ENCODE measurements at regions not wholly inside any gene's neighbourhood (a gene's known extent, or its start where the extent isn't known, plus 50 kb on each side); places are given as distances from the start of the nearest gene placed in this dataset.
"Not testable (repeated sequence)": the region's sequence is repeated elsewhere in the genome, so short reads cannot be mapped to it uniquely, and the experiment has no call there.

GRCh38 chr12:74269355-74269754 is 268.3 kb upstream of the ATXN7L3B start:
- H3K27ac ChIP-seq (ENCODE audit: low read length); H3K4me1 ChIP-seq (ENCODE audit: control insufficient read depth, insufficient read depth, low read length); ATAC-seq; intact Hi-C loops (cut with DNase I); H3K4me3 ChIP-seq (ENCODE audit: low read length); H3K9me3 ChIP-seq (ENCODE audit: control insufficient read depth, low read length); DNase-seq; H3K27me3 ChIP-seq (ENCODE audit: control insufficient read depth, insufficient read depth): not testable (repeated sequence)
- whole genome bisulfite sequencing, result 82% methylated on average over 8 of the region's 8 CpGs

DNA sequence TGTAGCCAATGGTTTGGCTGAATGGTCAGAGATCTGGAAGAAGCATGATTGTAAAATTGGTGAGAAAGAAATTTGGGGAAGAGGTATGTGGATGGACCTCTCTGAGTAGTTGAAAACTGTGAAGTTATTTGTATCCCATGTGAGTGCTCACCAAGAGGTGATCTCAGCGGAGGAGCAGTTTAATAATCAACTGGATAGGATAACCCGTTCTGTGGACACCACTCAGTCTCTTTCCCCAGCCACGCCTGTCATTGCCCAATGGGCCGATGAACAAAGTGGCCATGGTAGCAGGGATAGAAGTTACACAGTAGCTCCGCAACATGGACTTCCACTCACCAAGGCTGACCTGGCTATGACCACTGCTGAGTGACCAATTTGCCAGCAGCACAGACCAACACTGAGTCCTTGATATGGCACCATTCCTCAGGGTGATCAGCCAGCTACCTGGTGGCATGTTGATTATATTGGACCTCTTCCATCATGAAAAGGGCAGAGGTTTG is 257.4 kb upstream of the ATXN7L3B start:
- Histone ChIP-seq H3K4me1 (ENCODE audit: control insufficient read depth, insufficient read depth, low read length) (no peaks in the 10 kb centered on the region), H3K9me3 (ENCODE audit: control insufficient read depth, low read length) (peaks cover 2% of the 10 kb centered on the region), H3K4me3 (ENCODE audit: low read length) (no peak overlapping the region), H3K27ac (ENCODE audit: low read length) (no peak overlapping the region), H3K27me3 (ENCODE audit: control insufficient read depth, insufficient read depth) (no peaks in the 10 kb centered on the region)
- no peak for ATAC-seq
- 93% methylated on average over 5 of the region's 5 CpGs for WGBS
- intact Hi-C loops (cut with DNase I), result no loop called here
- DNase-seq, result no peak

DNA sequence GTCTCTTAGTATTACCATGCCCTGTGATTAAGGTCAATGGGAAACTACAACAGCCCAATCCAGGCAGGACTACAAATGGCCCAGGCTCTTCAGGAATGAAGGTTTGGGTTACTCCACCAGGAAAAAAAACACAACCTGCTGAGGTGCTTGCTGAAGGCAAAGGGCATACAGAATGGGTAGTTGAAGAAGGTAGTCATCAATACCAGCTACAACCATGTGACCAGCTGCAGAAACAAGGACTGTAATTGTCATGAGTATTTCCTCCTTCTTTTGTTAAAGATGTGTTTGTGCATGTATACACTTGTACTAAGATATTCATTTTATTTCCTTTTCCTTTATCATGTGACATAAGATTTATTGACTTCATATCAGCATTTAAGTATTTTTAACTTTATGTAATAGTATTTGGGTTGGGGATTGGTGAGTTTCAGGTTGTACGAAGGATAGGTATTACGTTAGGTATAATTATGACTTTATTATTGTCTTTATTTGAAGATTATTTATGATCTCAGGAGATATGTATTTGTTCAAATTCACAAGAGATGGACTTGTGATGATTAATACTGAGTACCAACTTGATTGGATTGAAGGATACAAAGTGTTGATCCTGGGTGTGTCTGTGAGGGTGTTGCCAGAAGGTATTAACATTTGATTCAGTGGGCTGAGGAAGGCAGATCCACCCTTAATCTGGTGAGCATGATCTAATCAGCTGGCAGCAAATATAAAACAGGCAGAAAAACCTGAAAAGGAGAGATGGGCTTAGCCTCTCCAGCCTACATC is 256.0 kb upstream of the ATXN7L3B start:
- WGBS, result 96% methylated on average over 2 of the region's 2 CpGs
- H3K4me3 ChIP-seq (ENCODE audit: low read length); H3K4me1 ChIP-seq (ENCODE audit: control insufficient read depth, insufficient read depth, low read length); intact Hi-C loops (cut with DNase I); ATAC-seq; DNase-seq; H3K9me3 ChIP-seq (ENCODE audit: control insufficient read depth, low read length); H3K27ac ChIP-seq (ENCODE audit: low read length); H3K27me3 ChIP-seq (ENCODE audit: control insufficient read depth, insufficient read depth): not testable (repeated sequence)

DNA sequence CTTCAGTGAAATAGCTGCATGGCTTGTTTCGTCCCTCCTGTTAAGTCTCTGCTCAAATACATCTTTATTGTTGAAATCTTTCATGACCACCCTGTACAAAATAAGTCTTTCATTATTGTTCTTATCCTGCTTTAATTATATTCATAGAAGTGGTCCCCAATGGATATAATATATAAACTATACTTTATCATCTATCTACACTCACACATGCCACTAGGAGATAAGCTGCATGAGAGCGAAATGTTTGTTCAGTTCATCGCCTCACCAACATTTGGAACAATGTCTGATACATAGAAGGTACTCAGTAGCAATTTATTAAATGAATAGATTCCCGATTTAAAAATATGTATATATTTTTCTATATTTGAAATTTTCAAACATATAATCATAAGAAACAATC is 254.0 kb upstream of the ATXN7L3B start:
- Histone ChIP-seq H3K4me1 (ENCODE audit: control insufficient read depth, insufficient read depth, low read length) (no peaks in the 10 kb centered on the region), H3K27me3 (ENCODE audit: control insufficient read depth, insufficient read depth) (no peaks in the 10 kb centered on the region), H3K4me3 (ENCODE audit: low read length) (no peak overlapping the region), H3K27ac (ENCODE audit: low read length) (no peak overlapping the region), H3K9me3 (ENCODE audit: control insufficient read depth, low read length) (no peaks in the 10 kb centered on the region)
- intact Hi-C loops (cut with DNase I), result no loop called here
- ATAC-seq (no peak), DNase-seq (no peak)
- 79% methylated on average over 4 of the region's 4 CpGs for WGBS

DNA sequence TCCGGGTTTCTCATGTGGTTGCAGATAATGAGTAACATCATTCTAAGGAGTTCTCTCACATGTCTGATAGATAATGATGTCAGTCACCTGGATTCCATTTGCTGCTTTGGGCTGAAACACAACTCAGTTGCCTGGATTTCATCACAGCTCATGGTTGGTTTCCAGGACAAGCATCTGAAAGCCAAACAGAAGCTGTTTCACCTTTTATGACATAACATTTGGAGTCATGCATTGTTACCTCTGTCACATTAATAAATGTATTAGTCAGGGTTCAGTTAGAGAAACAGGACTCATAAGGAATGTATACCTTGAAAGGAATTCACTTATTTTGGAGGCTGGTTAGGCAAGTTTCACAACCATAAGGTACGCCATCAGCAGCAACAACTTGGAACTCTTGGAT is 251.9 kb upstream of the ATXN7L3B start:
- no peak overlapping the region for H3K4me3 ChIP-seq (ENCODE audit: low read length)
- intact Hi-C loops (cut with DNase I), result no loop called here
- WGBS, result 54% methylated on average over 2 of the region's 2 CpGs
- H3K27me3 ChIP-seq (ENCODE audit: control insufficient read depth, insufficient read depth), result no peaks in the 10 kb centered on the region
- no peaks in the 10 kb centered on the region for H3K4me1 ChIP-seq (ENCODE audit: control insufficient read depth, insufficient read depth, low read length)
- no peak overlapping the region for H3K27ac ChIP-seq (ENCODE audit: low read length)
- no peak for ATAC-seq
- H3K9me3 ChIP-seq (ENCODE audit: control insufficient read depth, low read length), result no peaks in the 10 kb centered on the region
- no peak for DNase-seq

DNA sequence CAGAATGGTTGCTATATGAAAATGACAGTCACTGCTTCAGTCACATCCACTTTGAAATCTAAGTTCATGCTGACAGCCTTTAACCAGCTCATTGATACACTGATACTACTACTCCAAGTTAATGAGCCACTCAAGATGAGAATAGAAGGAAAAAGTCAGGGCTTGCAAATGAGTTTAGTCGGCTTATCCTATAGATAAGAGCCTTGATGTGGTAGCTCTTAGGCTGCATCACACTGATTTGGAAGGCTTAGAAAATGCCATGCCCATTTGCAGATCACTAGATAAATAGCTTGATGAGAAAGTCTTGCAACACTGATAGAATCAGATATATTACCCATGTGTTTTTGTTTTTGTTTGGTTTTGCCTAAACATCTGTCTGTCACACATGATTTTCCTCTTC is 251.4 kb upstream of the ATXN7L3B start:
- ATAC-seq (no peak), DNase-seq (no peak)
- no peaks in the 10 kb centered on the region for H3K9me3 ChIP-seq (ENCODE audit: control insufficient read depth, low read length)
- intact Hi-C loops (cut with DNase I), result no loop called here
- H3K4me3 ChIP-seq (ENCODE audit: low read length), result no peak overlapping the region
- no peak overlapping the region for H3K27ac ChIP-seq (ENCODE audit: low read length)
- H3K4me1 ChIP-seq (ENCODE audit: control insufficient read depth, insufficient read depth, low read length), result no peaks in the 10 kb centered on the region
- 24% methylated on average over 1 of the region's 1 CpG for WGBS
- H3K27me3 ChIP-seq (ENCODE audit: control insufficient read depth, insufficient read depth), result no peaks in the 10 kb centered on the region

- no peaks in the 10 kb centered on the region for H3K27me3 ChIP-seq (ENCODE audit: control insufficient read depth, insufficient read depth)
- no peak overlapping the region for H3K27ac ChIP-seq (ENCODE audit: low read length)
- DNase-seq (peak in 1 of 3 donors; percentile 51), ATAC-seq (peak in 1 of 2 donors; percentile 20)
- H3K4me3 ChIP-seq (ENCODE audit: low read length), result no peak overlapping the region
- no peaks in the 10 kb centered on the region for H3K9me3 ChIP-seq (ENCODE audit: control insufficient read depth, low read length)
- no peaks in the 10 kb centered on the region for H3K4me1 ChIP-seq (ENCODE audit: control insufficient read depth, insufficient read depth, low read length)
- intact Hi-C loops (cut with DNase I), result no loop called here
- WGBS, result 88% methylated on average over 30 of the region's 30 CpGs
Observed at GRCh38 chr12:74292351-74293194, 245.1 kb upstream of the ATXN7L3B start.

- intact Hi-C loops (cut with DNase I), result no loop called here
- no peak overlapping the region for H3K27ac ChIP-seq (ENCODE audit: low read length)
- no peak for ATAC-seq
- 86% methylated on average over 15 of the region's 15 CpGs for WGBS
- DNase-seq, result peak in 1 of 3 donors; percentile 33
- no peaks in the 10 kb centered on the region for H3K4me1 ChIP-seq (ENCODE audit: control insufficient read depth, insufficient read depth, low read length)
- H3K4me3 ChIP-seq (ENCODE audit: low read length), result no peak overlapping the region
- H3K27me3 ChIP-seq (ENCODE audit: control insufficient read depth, insufficient read depth), result no peaks in the 10 kb centered on the region
- no peaks in the 10 kb centered on the region for H3K9me3 ChIP-seq (ENCODE audit: control insufficient read depth, low read length)
Observed at GRCh38 chr12:74293689-74294131, 243.9 kb upstream of the ATXN7L3B start.

DNA sequence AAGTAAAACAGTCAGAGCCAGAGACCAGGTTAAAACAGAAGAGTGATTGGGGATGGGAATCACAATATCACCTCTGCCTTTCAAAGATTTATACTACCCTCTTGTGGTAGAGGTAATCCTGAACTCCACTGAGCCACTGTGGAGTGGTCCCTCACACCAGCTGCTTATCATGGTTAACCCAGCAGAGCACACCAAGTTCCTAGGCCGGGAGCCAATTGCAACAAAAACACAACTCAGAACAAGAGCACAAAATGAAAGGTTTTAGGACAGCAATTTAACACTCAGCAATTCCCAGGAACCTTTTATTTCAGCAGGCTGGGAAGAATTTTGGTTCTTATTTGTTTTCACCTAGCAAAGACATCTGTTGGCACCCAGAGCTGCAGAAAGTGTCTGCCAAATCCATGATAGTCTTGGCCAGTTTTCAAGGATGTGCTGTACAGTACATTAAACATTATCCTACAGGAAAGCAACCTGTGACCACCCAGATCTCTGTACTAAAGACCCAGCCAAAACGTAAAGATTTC is 220.5 kb upstream of the ATXN7L3B start:
- no peaks in the 10 kb centered on the region for H3K4me1 ChIP-seq (ENCODE audit: control insufficient read depth, insufficient read depth, low read length)
- intact Hi-C loops (cut with DNase I), result no loop called here
- ATAC-seq (peak; percentile 92 to 96), DNase-seq (peak; percentile 44 to 83 (median 64))
- H3K27ac ChIP-seq (ENCODE audit: low read length), result no peak overlapping the region
- 8% methylated on average over 2 of the region's 2 CpGs for WGBS
- no peak overlapping the region for H3K4me3 ChIP-seq (ENCODE audit: low read length)
- no peaks in the 10 kb centered on the region for H3K27me3 ChIP-seq (ENCODE audit: control insufficient read depth, insufficient read depth)
- no peaks in the 10 kb centered on the region for H3K9me3 ChIP-seq (ENCODE audit: control insufficient read depth, low read length)

DNA sequence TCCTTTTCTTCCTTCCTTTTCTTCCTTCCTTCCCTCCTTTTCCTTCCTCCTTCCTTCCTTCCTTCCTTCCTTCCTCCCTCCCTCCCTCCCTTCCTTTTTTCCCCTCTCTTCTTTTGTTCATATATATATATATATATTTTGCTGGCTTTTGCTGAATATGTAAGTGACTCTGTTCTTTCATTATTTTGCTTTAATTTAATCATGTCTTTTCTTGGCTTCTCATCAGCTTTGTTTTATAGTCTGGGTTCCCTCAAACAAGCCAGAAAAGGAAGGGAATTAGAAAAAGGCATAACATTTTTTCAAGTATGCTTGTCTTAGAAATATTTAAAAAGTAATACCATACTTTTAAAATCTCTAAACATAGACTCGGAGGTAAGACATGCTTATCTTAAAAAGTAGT is 219.9 kb upstream of the ATXN7L3B start:
- 45% methylated on average over 1 of the region's 1 CpG for WGBS
- intact Hi-C loops (cut with DNase I), result no loop called here
- DNase-seq (no peak), ATAC-seq (no peak)
- no peaks in the 10 kb centered on the region for H3K27me3 ChIP-seq (ENCODE audit: control insufficient read depth, insufficient read depth)
- H3K9me3 ChIP-seq (ENCODE audit: control insufficient read depth, low read length), result no peaks in the 10 kb centered on the region
- H3K4me3 ChIP-seq (ENCODE audit: low read length), result no peak overlapping the region
- H3K4me1 ChIP-seq (ENCODE audit: control insufficient read depth, insufficient read depth, low read length), result no peaks in the 10 kb centered on the region
- H3K27ac ChIP-seq (ENCODE audit: low read length), result no peak overlapping the region

DNA sequence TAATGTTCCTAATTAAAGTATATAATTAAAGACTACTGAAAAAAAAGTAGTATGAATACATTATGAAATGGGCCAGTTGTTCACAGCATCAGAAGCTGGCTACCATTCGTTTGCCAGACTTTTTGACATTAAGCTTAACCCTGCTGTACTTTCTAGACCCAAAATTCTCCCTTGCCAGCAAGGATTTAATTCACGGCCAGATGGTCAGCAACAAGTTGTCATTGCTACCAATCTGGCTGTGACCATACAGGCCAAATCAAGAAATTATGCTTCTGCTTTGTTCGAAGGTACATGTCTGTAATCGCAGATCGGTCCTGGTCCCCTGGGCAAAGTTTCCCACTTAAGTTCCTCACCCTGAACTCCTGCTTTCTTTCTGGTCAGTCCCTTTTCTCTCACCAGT is 217.7 kb upstream of the ATXN7L3B start:
- DNase-seq (peak in 1 of 3 donors; percentile 4), ATAC-seq (no peak)
- H3K9me3 ChIP-seq (ENCODE audit: control insufficient read depth, low read length), result no peaks in the 10 kb centered on the region
- H3K4me3 ChIP-seq (ENCODE audit: low read length), result no peak overlapping the region
- no peaks in the 10 kb centered on the region for H3K4me1 ChIP-seq (ENCODE audit: control insufficient read depth, insufficient read depth, low read length)
- H3K27ac ChIP-seq (ENCODE audit: low read length), result no peak overlapping the region
- intact Hi-C loops (cut with DNase I), result no loop called here
- WGBS, result 64% methylated on average over 5 of the region's 5 CpGs
- H3K27me3 ChIP-seq (ENCODE audit: control insufficient read depth, insufficient read depth), result no peaks in the 10 kb centered on the region
